Activated CD4-positive, alpha-beta T cell treated with anti-CD3 and anti-CD28 coated beads for 36 hours (primary cell): ENCODE measurements at regions not wholly inside any gene's neighbourhood (a gene's known extent, or its start where the extent isn't known, plus 50 kb on each side); places are given as distances from the start of the nearest gene placed in this dataset.

Source experiments
- ATAC-seq: fragments of 200-7000 bp; cut with Tn5 transposase; one replicate; pipeline ENCODE4 v1.10.0; 2021; ENCODE audit warnings: mild to moderate bottlenecking, moderate library complexity
- CTCF ChIA-PET: fragments of 350-600 bp; sonication (Branson Sonifier 250); formaldehyde crosslinking; loops from one replicate; lab custom pipeline; 2021; ENCODE audit warnings: antibody characterized with exemption; lab: Charles Lee
- POLR2A ChIA-PET: fragments of 350-600 bp; sonication (Branson Sonifier 250); formaldehyde crosslinking; loops from one replicate; lab custom pipeline; 2021; ENCODE audit warnings: antibody characterized with exemption, inconsistent platforms; lab: Charles Lee
- DNase-seq: peaks from one replicate; pipeline ENCODE4 v3.0.0-alpha.2; 2020
- H3K27ac Mint-ChIP-seq: one replicate; pipeline ENCODE4 v1.8.0; 2021; ENCODE audit warnings: mixed read lengths
- H3K27me3 Mint-ChIP-seq: one replicate; pipeline ENCODE4 v1.8.0; 2021; ENCODE audit warnings: mixed read lengths
- H3K36me3 Mint-ChIP-seq: one replicate; pipeline ENCODE4 v1.8.0; 2021; ENCODE audit warnings: low read depth, mixed read lengths
- H3K4me1 Mint-ChIP-seq: one replicate; pipeline ENCODE4 v1.8.0; 2021; ENCODE audit warnings: mixed read lengths
- H3K4me3 Mint-ChIP-seq: one replicate; pipeline ENCODE4 v1.8.0; 2021; ENCODE audit warnings: mild to moderate bottlenecking, moderate library complexity, mixed read lengths
- H3K9me3 Mint-ChIP-seq: one replicate; pipeline ENCODE4 v1.8.0; 2021; ENCODE audit warnings: low read depth, mixed read lengths
- intact Hi-C, 2 experiments: fragments of 100-400 bp; cut with DNase I in 1 of 2; cut with micrococcal nuclease in 1 of 2; formaldehyde crosslinking; loops; one replicate each; pipeline versions ENCODE4 v1.14.2 to v1.15.1; 2022 to 2024; cut with DNase I, micrococcal nuclease

DNA sequence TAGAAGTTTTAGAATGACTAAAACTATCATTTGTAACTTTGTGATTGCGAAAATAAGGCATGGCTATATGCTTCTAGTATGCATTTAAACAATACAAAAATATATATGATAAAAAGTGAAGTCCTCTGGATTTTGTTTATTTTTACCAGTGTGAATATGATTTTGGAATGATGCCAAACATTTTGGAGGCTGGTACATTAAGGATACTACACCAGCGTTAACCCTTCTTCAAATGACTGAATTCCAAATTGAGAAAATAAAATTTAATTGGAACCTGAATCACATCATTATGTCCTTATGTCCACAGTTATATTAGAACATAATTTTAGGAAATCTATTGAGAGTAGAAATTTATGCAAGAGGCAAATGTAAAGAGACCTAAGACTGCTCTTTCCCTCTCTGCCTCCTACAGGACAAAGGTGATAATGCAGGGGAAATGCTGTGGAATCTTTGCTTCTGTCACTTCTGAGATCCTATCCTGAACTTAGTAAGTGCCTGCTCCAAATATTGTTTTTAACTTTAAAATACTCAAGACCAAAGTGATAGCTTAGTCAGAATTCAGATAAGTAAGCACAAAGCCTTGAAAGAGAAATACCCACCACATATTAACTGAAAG lies 121.1 kb upstream of the NANOGP8 start:
- no peaks in the 10 kb centered on the region for H3K27me3 Mint-ChIP-seq
- intact Hi-C loops, result loop anchor here in 1 of 2 experiments (5.0 kb wide), 1 partner anchor 129 kb away; no protein-coding TSS in a partner anchor
- H3K27ac Mint-ChIP-seq, result no peak overlapping the region
- DNase-seq (peak; percentile 18), ATAC-seq (peak; percentile 42)
- POLR2A ChIA-PET, result no interaction called here
- no peak overlapping the region for H3K4me3 Mint-ChIP-seq
- CTCF ChIA-PET, result interaction anchor here (1.0 to 1.6 kb wide), 3 partner anchors 10 to 18 kb away, joined by 4 to 5 read pairs (median 4); no protein-coding TSS in a partner anchor
- H3K9me3 Mint-ChIP-seq, result no peaks in the 10 kb centered on the region
- no peaks in the 10 kb centered on the region for H3K36me3 Mint-ChIP-seq
- no peaks in the 10 kb centered on the region for H3K4me1 Mint-ChIP-seq

DNA sequence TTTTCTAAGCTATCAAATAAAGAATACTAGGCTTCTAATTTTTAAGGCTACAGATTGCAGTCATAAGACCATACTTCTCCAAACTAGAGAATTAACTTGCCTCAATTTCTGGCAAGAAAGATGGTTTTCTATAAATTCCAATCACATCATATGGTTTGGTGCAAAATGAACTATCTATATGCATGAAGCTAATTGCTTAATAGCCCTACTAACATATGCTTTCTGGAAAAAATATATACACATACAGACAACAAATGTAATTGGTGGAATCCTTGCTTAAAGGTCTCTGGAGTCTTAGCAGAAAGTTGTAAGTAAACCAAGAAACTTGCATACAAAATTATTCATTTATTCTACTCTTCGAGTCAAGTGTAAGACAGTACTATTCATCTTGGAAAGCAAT lies 113.1 kb upstream of the NANOGP8 start:
- Mint-ChIP-seq H3K4me1 (no peaks in the 10 kb centered on the region), H3K36me3 (no peaks in the 10 kb centered on the region), H3K4me3 (no peak overlapping the region), H3K9me3 (no peaks in the 10 kb centered on the region), H3K27me3 (no peaks in the 10 kb centered on the region), H3K27ac (no peak overlapping the region)
- ChIA-PET POLR2A (no interaction called here), CTCF (no interaction called here)
- intact Hi-C loops, result no loop called here
- DNase-seq, result no peak
- no peak for ATAC-seq

DNA sequence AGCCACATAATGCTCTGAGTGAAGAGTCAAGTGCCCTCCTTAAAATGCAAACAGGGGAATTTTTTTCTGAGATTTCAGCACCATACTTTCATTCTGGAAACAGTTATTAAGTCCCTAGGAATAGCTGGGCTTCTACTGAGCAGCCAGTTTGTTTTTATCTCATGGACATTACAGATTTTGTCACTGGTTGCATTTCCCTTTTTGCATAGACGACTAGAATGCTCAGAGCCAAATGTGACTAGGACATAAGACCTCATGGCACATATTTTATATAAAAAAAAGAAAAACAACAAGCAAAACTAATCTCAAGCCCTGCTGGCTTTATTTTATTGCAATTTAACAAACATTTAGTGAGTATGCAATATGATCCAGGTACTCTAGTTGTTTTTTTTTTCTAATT lies 112.7 kb upstream of the NANOGP8 start:
- Mint-ChIP-seq H3K4me1 (no peaks in the 10 kb centered on the region), H3K27ac (no peak overlapping the region), H3K27me3 (no peaks in the 10 kb centered on the region), H3K36me3 (no peaks in the 10 kb centered on the region), H3K9me3 (no peaks in the 10 kb centered on the region), H3K4me3 (no peak overlapping the region)
- intact Hi-C loops, result no loop called here
- ChIA-PET POLR2A (no interaction called here), CTCF (no interaction called here)
- ATAC-seq (no peak), DNase-seq (no peak)

DNA sequence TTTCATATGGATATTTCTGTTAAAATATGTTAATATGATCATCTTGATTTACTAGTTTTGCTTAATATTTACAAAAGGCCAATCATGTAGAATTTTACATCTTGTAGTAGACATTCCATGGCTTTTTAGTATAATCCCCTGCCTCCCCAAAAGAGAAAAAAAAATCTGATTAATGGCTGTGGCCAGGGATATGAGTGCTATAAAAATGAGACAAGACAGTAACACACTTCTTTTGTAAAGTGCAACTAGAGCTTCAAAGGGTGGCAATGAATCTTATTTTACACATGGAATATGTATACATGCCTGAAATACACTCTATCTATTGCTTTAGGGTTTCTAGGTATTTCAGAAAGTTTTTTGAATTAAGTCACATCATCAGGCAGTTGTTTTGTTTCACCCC lies 112.2 kb upstream of the NANOGP8 start:
- ChIA-PET CTCF (interaction anchor here (1.3 kb wide), 1 partner anchor 12 kb away, joined by 4 read pairs; no protein-coding TSS in a partner anchor), POLR2A (no interaction called here)
- H3K27ac Mint-ChIP-seq, result no peak overlapping the region
- ATAC-seq (no peak), DNase-seq (no peak)
- H3K4me1 Mint-ChIP-seq, result no peaks in the 10 kb centered on the region
- no peak overlapping the region for H3K4me3 Mint-ChIP-seq
- no peaks in the 10 kb centered on the region for H3K27me3 Mint-ChIP-seq
- H3K9me3 Mint-ChIP-seq, result no peaks in the 10 kb centered on the region
- intact Hi-C loops, result no loop called here
- H3K36me3 Mint-ChIP-seq, result no peaks in the 10 kb centered on the region

DNA sequence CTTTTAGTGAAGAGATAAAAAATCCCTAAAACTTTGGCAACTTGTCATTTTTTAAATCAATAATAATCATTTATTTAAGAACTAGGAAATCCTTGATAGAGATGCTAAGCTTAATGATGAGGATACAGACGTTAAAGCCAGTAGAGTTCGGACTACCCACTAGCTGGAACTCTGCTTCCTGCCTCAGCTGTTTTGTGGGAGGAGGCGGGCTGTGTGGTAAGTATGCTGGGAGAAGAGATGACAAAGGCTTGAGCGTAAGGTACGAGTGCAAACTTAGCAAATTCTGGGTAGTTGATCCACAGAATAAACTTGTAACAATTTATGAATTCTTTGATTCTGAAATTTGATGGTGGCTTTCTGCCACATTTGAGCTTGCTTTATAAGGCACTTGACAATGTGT lies 111.2 kb upstream of the NANOGP8 start:
- intact Hi-C loops, result no loop called here
- H3K4me1 Mint-ChIP-seq, result no peaks in the 10 kb centered on the region
- no peak overlapping the region for H3K4me3 Mint-ChIP-seq
- no peak for ATAC-seq
- H3K36me3 Mint-ChIP-seq, result no peaks in the 10 kb centered on the region
- no peak overlapping the region for H3K27ac Mint-ChIP-seq
- ChIA-PET POLR2A (no interaction called here), CTCF (interaction anchor here (0.8 to 1.3 kb wide), 2 partner anchors 13 to 62 kb away, joined by 3 to 4 read pairs; no protein-coding TSS in a partner anchor)
- peaks cover 5% of the 10 kb centered on the region for H3K9me3 Mint-ChIP-seq
- no peaks in the 10 kb centered on the region for H3K27me3 Mint-ChIP-seq
- DNase-seq, result no peak

DNA sequence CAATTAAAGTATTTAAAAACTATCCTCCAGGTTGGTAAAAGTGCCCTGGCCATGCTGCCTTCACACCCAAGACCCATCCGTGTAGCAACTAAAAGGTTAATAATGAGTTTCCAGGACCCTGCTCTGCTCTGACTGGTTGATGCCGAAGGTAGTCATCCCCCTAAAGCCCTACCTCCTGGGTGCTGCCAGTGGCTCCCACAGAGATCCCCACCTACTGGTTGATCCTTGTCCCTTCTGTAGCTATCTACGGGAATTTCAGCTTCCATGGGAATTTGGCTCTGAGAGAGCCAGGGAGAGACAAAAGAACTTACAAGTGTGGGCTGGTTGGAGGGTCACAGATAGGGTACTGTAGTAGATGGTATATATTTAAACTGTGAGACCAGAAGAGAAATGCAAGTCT lies 110.6 kb upstream of the NANOGP8 start:
- no peak for DNase-seq
- no peak for ATAC-seq
- Mint-ChIP-seq H3K27ac (no peak overlapping the region), H3K4me1 (no peaks in the 10 kb centered on the region), H3K4me3 (no peak overlapping the region), H3K27me3 (no peaks in the 10 kb centered on the region), H3K9me3 (peaks cover 9% of the 10 kb centered on the region), H3K36me3 (no peaks in the 10 kb centered on the region)
- POLR2A ChIA-PET, result no interaction called here
- intact Hi-C loops, result no loop called here
- CTCF ChIA-PET, result interaction anchor here (0.8 kb wide), 1 partner anchor 63 kb away, joined by 3 read pairs; no protein-coding TSS in a partner anchor

DNA sequence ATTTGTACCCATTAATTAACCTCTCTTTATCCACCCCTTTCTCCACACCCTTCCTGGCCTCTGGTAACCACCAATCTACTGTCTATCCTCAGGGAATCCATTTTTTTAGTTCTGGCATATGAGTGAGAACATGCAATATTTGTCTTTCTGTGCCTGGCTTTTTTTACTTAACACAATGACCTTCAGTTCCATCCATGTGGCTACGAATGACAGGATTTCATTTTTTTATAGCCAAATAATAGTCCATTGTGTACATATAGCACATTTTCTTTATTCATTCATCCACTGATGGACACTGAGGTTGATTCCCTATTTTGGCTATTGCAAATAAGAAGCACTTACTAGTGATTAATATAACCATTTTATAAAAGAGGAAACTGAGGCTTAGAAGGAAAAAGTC lies 109.9 kb upstream of the NANOGP8 start:
- Mint-ChIP-seq H3K36me3 (no peaks in the 10 kb centered on the region), H3K9me3 (peaks cover 12% of the 10 kb centered on the region), H3K27me3 (no peaks in the 10 kb centered on the region), H3K27ac (no peak overlapping the region), H3K4me3 (no peak overlapping the region), H3K4me1 (no peaks in the 10 kb centered on the region)
- ATAC-seq, result no peak
- ChIA-PET POLR2A (no interaction called here), CTCF (no interaction called here)
- intact Hi-C loops, result no loop called here
- DNase-seq, result no peak

DNA sequence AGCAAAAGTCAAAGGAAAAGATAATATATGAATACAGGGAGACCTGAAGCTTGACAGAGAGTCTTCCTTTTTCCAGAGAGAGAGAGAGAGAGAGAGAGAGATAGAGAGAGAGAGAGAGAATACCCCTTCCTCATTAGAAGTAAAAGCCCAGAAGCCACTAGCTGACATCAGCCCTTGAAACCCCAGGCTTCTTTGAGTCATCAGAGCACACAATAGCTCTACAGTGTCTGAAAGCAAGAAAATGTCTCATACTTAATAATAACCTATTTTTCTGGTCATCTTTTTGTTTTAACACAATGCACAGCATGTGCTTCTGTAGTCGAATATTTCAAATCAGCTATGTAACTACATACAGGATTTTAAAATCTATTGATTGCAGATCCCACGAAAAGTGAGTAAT lies 109.2 kb upstream of the NANOGP8 start:
- Mint-ChIP-seq H3K4me3 (no peak overlapping the region), H3K4me1 (no peaks in the 10 kb centered on the region), H3K27ac (no peak overlapping the region), H3K36me3 (no peaks in the 10 kb centered on the region), H3K9me3 (peaks cover 15% of the 10 kb centered on the region), H3K27me3 (no peaks in the 10 kb centered on the region)
- POLR2A ChIA-PET, result no interaction called here
- ATAC-seq, result no peak
- CTCF ChIA-PET, result interaction anchor here (0.8 kb wide), 1 partner anchor 13 kb away, joined by 4 read pairs; no protein-coding TSS in a partner anchor
- intact Hi-C loops, result no loop called here
- no peak for DNase-seq

DNA sequence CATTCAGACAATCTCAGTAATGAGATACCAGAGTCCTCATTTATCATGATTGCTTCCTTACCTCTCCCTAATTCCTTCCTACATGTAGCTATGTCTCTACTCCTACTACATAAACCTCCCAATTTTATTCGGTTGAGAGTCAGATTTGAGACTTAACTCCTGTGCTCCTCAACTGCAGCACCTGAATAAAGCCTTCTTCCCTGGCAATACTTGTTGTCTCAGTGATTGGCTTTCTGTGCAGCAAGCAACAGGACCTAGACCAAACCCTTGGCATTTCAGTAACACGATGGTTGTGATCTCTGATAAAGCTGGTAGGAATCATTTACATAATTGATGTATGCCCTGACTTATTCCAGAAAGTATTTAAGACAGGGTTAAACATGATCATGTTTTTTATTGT lies 106.7 kb upstream of the NANOGP8 start:
- ChIA-PET POLR2A (no interaction called here), CTCF (interaction anchor here (1.2 kb wide), 1 partner anchor 9 kb away, joined by 4 read pairs; no protein-coding TSS in a partner anchor)
- intact Hi-C loops, result no loop called here
- Mint-ChIP-seq H3K27me3 (no peaks in the 10 kb centered on the region), H3K4me3 (no peak overlapping the region), H3K9me3 (peaks cover 15% of the 10 kb centered on the region), H3K36me3 (no peaks in the 10 kb centered on the region), H3K27ac (no peak overlapping the region), H3K4me1 (no peaks in the 10 kb centered on the region)
- ATAC-seq (no peak), DNase-seq (no peak)

DNA sequence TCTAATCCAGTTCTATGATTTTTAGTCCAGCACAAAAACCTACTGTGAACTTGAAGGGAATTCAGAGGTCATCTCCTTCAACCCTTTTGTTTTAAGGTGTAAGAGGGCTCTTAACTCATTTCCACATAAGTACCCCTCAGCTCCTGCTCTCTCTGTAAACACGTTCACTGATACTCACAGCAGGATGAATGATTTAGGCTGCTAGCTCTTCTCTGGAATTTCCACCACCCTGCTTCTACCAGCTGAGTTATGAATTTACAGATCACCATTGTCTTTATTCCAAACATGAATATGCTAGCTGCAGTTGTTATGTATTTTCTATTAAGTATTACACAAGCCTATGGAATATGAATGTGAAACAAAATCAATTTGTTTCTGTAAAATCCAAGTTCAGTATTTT lies 101.3 kb upstream of the NANOGP8 start:
- Mint-ChIP-seq H3K4me1 (peaks cover 5% of the 10 kb centered on the region), H3K27me3 (no peaks in the 10 kb centered on the region), H3K36me3 (no peaks in the 10 kb centered on the region), H3K9me3 (peaks cover 10% of the 10 kb centered on the region), H3K4me3 (no peak overlapping the region), H3K27ac (no peak overlapping the region)
- DNase-seq (no peak), ATAC-seq (no peak)
- ChIA-PET POLR2A (no interaction called here), CTCF (no interaction called here)
- intact Hi-C loops, result no loop called here

DNA sequence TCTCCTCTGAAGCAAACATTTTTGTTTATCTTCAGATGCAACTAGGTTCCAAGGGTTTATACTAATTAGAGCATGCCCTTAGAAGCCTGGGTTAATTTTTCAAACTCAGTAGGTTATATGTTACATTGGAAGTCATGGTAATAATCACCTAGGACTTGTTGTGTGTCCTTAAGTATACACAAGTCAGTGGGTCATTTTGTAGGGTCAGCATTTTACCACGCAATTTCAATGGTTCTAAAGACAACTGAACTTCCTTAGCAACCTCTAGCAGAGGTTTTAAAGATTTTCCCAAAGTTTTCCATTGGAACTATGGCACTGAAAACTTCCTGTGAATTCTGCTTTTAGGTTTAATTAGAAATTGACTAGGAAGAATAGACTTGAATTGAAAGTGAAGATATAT lies 99.6 kb upstream of the NANOGP8 start:
- ATAC-seq (no peak), DNase-seq (no peak)
- H3K4me3 Mint-ChIP-seq, result no peak overlapping the region
- peaks cover 5% of the 10 kb centered on the region for H3K4me1 Mint-ChIP-seq
- ChIA-PET POLR2A (no interaction called here), CTCF (no interaction called here)
- no peaks in the 10 kb centered on the region for H3K9me3 Mint-ChIP-seq
- no peaks in the 10 kb centered on the region for H3K36me3 Mint-ChIP-seq
- no peaks in the 10 kb centered on the region for H3K27me3 Mint-ChIP-seq
- H3K27ac Mint-ChIP-seq, result no peak overlapping the region
- intact Hi-C loops, result no loop called here

DNA sequence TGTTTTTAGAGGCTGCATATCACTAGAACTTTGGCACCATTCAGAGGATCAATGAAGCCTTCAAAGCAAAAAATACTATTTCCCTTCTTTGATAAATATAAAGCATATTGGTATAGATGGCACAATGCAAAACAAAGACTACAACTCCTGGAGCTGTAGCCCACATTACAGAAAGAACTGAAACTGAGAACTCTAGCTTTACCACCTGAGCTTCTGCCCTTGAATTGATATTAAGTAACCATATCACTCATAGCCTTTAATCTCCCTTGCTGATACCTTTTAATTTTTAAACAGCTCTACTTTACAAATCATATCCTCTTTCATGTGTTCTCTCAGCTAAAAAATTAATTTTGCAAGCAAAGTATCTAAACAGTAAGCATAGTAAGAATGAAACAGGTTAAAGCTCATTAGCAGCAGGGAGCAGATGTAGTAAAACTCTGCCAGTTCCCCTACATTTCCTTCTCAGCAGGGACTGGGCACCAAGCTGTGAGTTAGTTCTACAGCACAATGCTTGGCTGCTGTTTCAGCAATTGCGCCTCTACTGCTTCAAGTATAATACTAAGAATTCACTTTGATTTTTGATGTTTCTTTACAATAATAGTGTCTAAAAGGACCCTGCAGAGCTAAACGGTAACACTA lies 97.9 kb upstream of the NANOGP8 start:
- peak; percentile 57 for ATAC-seq
- Mint-ChIP-seq H3K36me3 (no peaks in the 10 kb centered on the region), H3K4me3 (no peak overlapping the region), H3K27me3 (no peaks in the 10 kb centered on the region), H3K9me3 (no peaks in the 10 kb centered on the region), H3K4me1 (peaks cover 5% of the 10 kb centered on the region), H3K27ac (no peak overlapping the region)
- intact Hi-C loops, result no loop called here
- CTCF ChIA-PET, result interaction anchor here (0.5 to 1.3 kb wide), 3 partner anchors 9 to 186 kb away, joined by 4 read pairs; no protein-coding TSS in a partner anchor
- POLR2A ChIA-PET, result no interaction called here
- DNase-seq, result no peak
